GM19025 (cell line): ENCODE measurements at regions not wholly inside any gene's neighbourhood (a gene's known extent, or its start where the extent isn't known, plus 50 kb on each side); places are given as distances from the start of the nearest gene placed in this dataset.

Experiments used
- ATAC-seq: cut with Tn5 transposase; IDR thresholded peaks from one replicate; pipeline ENCODE4 v1.9.1; 2021; ENCODE audit warnings: mild to moderate bottlenecking, low read depth, moderate library complexity; ENCODE audit not compliant: unreplicated experiment

- no peak for ATAC-seq
Observed at GRCh38 chr7:115153769-115154477, 232.0 kb downstream of the MDFIC start.

- ATAC-seq = no peak
Observed at GRCh38 chr7:115153176-115153575, 231.3 kb downstream of the MDFIC start.

GRCh38 chr7:115146148-115146547 lies 224.3 kb downstream of the MDFIC start:
- no peak for ATAC-seq

GRCh38 chr7:115145512-115145911 lies 223.6 kb downstream of the MDFIC start:
- ATAC-seq = no peak

- ATAC-seq = no peak
Observed at GRCh38 chr7:115137816-115138215, 215.9 kb downstream of the MDFIC start.

GRCh38 chr7:115136796-115137443 lies 215.0 kb downstream of the MDFIC start:
- no peak for ATAC-seq

- ATAC-seq = no peak
Observed at GRCh38 chr7:115135769-115136410, 214.0 kb downstream of the MDFIC start.

GRCh38 chr7:115135146-115135545 lies 213.3 kb downstream of the MDFIC start:
- ATAC-seq = no peak

- no peak for ATAC-seq
Observed at GRCh38 chr7:115133248-115133647, 211.4 kb downstream of the MDFIC start.

- ATAC-seq = no peak
Observed at GRCh38 chr7:115132096-115132495, 210.2 kb downstream of the MDFIC start.

GRCh38 chr7:115128154-115128553 lies 206.3 kb downstream of the MDFIC start:
- ATAC-seq = no peak

- no peak for ATAC-seq
Observed at GRCh38 chr7:115127399-115128021, 205.6 kb downstream of the MDFIC start.

- no peak for ATAC-seq
Observed at GRCh38 chr7:115125750-115126149, 203.9 kb downstream of the MDFIC start.

- no peak for ATAC-seq
Observed at GRCh38 chr7:115125312-115125711, 203.4 kb downstream of the MDFIC start.

GRCh38 chr7:115124409-115124939 lies 202.6 kb downstream of the MDFIC start:
- ATAC-seq = no peak

GRCh38 chr7:115123441-115123840 lies 201.5 kb downstream of the MDFIC start:
- no peak for ATAC-seq

GRCh38 chr7:115122388-115122787 lies 200.5 kb downstream of the MDFIC start:
- no peak for ATAC-seq

GRCh38 chr7:115117748-115118147 lies 195.9 kb downstream of the MDFIC start:
- ATAC-seq = no peak

GRCh38 chr7:115116773-115117715 lies 195.2 kb downstream of the MDFIC start:
- no peak for ATAC-seq

- no peak for ATAC-seq
Observed at GRCh38 chr7:115113776-115114175, 191.9 kb downstream of the MDFIC start.
